Testis (tissue), 2 donors: ENCODE measurements at regions not wholly inside any gene's neighbourhood (a gene's known extent, or its start where the extent isn't known, plus 50 kb on each side); places are given as distances from the start of the nearest gene placed in this dataset.

Source experiments
- DNase-seq: peaks from one replicate; pipeline ENCODE4 v3.0.0-alpha.2; 2019
- H3K27ac ChIP-seq, 2 donors: fragments of 200-600 bp; sonication (generic); one replicate each; pipeline ENCODE4 v1.5.1; 2019
- H3K27me3 ChIP-seq: fragments of 200-600 bp; sonication (generic); one replicate; pipeline ENCODE4 v1.5.1; 2019
- H3K36me3 ChIP-seq: fragments of 200-600 bp; sonication (generic); one replicate; pipeline ENCODE4 v1.5.1; 2017; ENCODE audit warnings: low read depth; ENCODE audit errors: missing control alignments
- H3K4me1 ChIP-seq: fragments of 200-600 bp; sonication (generic); one replicate; pipeline ENCODE4 v1.5.1; 2019
- H3K4me3 ChIP-seq, 2 donors: fragments of 200-600 bp; sonication (generic); one replicate each; pipeline ENCODE4 v1.5.1; 2017 to 2019
- H3K9me3 ChIP-seq: fragments of 200-600 bp; sonication (generic); one replicate; pipeline ENCODE4 v1.5.1; 2017
- POLR2A ChIP-seq: fragments of 450-650 bp; IDR thresholded peaks from one replicate; pipeline ENCODE4 v1.6.1; 2017; ENCODE audit warnings: antibody characterized with exemption, mild to moderate bottlenecking, moderate library complexity
- WGBS, 2 donors: methylation state at CpG; one replicate each; pipeline ENCODE4 v1.1.5; 2018; 5-methylcytosine and 5-hydroxymethylcytosine counted together
- intact Hi-C: fragments of 100-400 bp; cut with DNase I; formaldehyde crosslinking; loops from one replicate; pipeline ENCODE4 v1.15.1; 2023; ENCODE audit warnings: low total_unique reads
- TF ChIP-seq, protein P1 (sequence below), 3 experiments: fragments of 450-650 bp in 2 of 3; fragments of 200-600 bp in 1 of 3; sonication (generic) in 1 of 3; IDR thresholded peaks; one replicate each; pipeline ENCODE4 v1.5.1; 2016 to 2019; ENCODE audit warnings: antibody characterized with exemption in 3 of 3, mild to moderate bottlenecking in 2 of 3, moderate library complexity in 1 of 3

DNA sequence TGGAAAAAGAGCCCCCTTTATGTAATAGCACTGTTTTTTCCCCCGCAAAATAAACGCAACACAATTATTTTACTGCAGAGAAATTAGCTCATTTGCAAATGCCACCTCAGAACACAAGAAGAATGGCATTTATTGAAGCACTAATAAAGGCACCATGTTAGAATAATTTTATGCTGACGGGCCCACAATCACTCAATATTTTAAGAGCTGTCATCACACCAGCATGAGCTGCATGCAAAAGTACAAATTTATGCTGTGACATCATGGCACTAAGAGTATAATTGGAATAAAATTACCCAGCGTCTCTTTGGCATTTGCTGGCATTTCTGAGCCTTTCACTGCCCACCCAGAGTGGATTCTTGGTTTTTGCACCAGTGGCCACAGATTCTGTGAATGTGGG lies 364.6 kb downstream of the TLE4 start:
- intact Hi-C loops = no loop called here
- 92 to 93% methylated on average over 4 of the region's 4 CpGs for WGBS, 2 donors
- no peak for DNase-seq
- H3K9me3 ChIP-seq = no peaks in the 10 kb centered on the region
- H3K4me3 ChIP-seq = no peak overlapping the region
- no peaks in the 10 kb centered on the region for H3K27me3 ChIP-seq
- no peak overlapping the region for H3K27ac ChIP-seq
- no peaks in the 10 kb centered on the region for H3K36me3 ChIP-seq
- no peaks in the 10 kb centered on the region for H3K4me1 ChIP-seq
- no peak for TF ChIP-seq POLR2A
- TF ChIP-seq, protein P1, sequence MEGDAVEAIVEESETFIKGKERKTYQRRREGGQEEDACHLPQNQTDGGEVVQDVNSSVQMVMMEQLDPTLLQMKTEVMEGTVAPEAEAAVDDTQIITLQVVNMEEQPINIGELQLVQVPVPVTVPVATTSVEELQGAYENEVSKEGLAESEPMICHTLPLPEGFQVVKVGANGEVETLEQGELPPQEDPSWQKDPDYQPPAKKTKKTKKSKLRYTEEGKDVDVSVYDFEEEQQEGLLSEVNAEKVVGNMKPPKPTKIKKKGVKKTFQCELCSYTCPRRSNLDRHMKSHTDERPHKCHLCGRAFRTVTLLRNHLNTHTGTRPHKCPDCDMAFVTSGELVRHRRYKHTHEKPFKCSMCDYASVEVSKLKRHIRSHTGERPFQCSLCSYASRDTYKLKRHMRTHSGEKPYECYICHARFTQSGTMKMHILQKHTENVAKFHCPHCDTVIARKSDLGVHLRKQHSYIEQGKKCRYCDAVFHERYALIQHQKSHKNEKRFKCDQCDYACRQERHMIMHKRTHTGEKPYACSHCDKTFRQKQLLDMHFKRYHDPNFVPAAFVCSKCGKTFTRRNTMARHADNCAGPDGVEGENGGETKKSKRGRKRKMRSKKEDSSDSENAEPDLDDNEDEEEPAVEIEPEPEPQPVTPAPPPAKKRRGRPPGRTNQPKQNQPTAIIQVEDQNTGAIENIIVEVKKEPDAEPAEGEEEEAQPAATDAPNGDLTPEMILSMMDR (IDR thresholded peaks at IDR 0.05) = no peak

- no peak for TF ChIP-seq POLR2A
- TF ChIP-seq, protein P1 (IDR thresholded peaks at IDR 0.05) = no peak
- DNase-seq = no peak
- 86 to 91% methylated on average over 4 of the region's 4 CpGs for WGBS, 2 donors
- H3K36me3 ChIP-seq = no peaks in the 10 kb centered on the region
- no peak overlapping the region for H3K4me3 ChIP-seq
- H3K9me3 ChIP-seq = no peaks in the 10 kb centered on the region
- H3K4me1 ChIP-seq = no peaks in the 10 kb centered on the region
- no peaks in the 10 kb centered on the region for H3K27me3 ChIP-seq
- intact Hi-C loops = no loop called here
- H3K27ac ChIP-seq = no peak overlapping the region
Measured at GRCh38 chr9:79929285-79929684, 357.5 kb downstream of the TLE4 start.

DNA sequence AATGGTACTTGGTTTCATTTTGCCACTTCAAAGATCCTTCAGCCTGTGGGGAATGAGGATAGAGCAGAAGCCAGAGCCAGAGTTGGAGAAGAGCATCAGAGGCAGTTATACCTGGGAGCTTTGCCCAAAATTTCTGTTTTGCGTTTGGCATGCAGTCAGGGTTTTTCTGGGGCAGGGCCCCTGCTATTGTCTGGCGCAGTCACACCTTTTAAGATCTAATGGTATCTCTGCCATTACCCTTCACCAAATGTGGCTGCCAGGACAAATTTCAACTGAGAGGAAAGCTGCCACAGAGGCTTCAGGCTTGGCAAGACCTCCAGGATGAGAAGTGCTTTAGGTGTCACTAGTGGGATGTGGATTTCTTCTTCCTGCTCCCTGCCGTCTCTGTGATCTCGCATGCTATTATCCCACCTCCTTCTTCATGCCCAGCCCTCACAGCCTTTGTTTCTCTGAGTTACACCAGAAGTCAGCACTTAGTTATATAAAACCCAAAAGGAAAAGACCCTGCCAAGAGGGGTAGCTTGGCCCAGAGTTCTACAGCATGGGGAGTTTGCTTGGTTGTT lies 357.0 kb downstream of the TLE4 start:
- no peak for TF ChIP-seq POLR2A
- TF ChIP-seq, protein P1 (IDR thresholded peaks at IDR 0.05) = no peak
- Histone ChIP-seq H3K27me3 (no peaks in the 10 kb centered on the region), H3K36me3 (no peaks in the 10 kb centered on the region), H3K4me3 (no peak overlapping the region), H3K9me3 (no peaks in the 10 kb centered on the region), H3K4me1 (no peaks in the 10 kb centered on the region), H3K27ac (no peak overlapping the region)
- no peak for DNase-seq
- intact Hi-C loops = no loop called here
- WGBS, 2 donors = 92 to 93% methylated on average over 4 of the region's 4 CpGs

- intact Hi-C loops = no loop called here
- no peaks in the 10 kb centered on the region for H3K27me3 ChIP-seq
- H3K27ac ChIP-seq = no peak overlapping the region
- TF ChIP-seq POLR2A = no peak
- TF ChIP-seq, protein P1 (IDR thresholded peaks at IDR 0.05) = no peak
- DNase-seq = no peak
- no peaks in the 10 kb centered on the region for H3K36me3 ChIP-seq
- H3K9me3 ChIP-seq = no peaks in the 10 kb centered on the region
- H3K4me3 ChIP-seq = no peak overlapping the region
- no peaks in the 10 kb centered on the region for H3K4me1 ChIP-seq
Measured at GRCh38 chr9:79925326-79925725, 353.6 kb downstream of the TLE4 start.

- Histone ChIP-seq H3K4me3 (no peak overlapping the region), H3K4me1 (no peaks in the 10 kb centered on the region), H3K9me3 (no peaks in the 10 kb centered on the region), H3K27me3 (no peaks in the 10 kb centered on the region), H3K27ac (no peak overlapping the region), H3K36me3 (no peaks in the 10 kb centered on the region)
- intact Hi-C loops = no loop called here
- no peak for DNase-seq
- TF ChIP-seq POLR2A = no peak
- TF ChIP-seq, protein P1 (IDR thresholded peaks at IDR 0.05) = no peak
- WGBS, 2 donors = 79 to 97% methylated on average over 2 of the region's 2 CpGs
Measured at GRCh38 chr9:79924836-79925235, 353.1 kb downstream of the TLE4 start.
